ENCODE measurements at regions not wholly inside any gene's neighbourhood (a gene's known extent, or its start where the extent isn't known, plus 50 kb on each side); places are given as distances from the start of the nearest gene placed in this dataset.
A peak's percentile ranks its signal among the peaks of the same experiment; 100 is the strongest.

- Mint-ChIP-seq H3K36me3 (no peaks in the 10 kb centered on the region), H3K4me3 (no peak overlapping the region), H3K27me3 (peaks cover 15% of the 10 kb centered on the region), H3K27ac (no peak overlapping the region), H3K9me3 (no peaks in the 10 kb centered on the region), H3K4me1 (no peaks in the 10 kb centered on the region)
- CTCF ChIA-PET: no interaction called here
- DNase-seq: no peak
These were observed 72.6 kb upstream of the TOMM7 start for GRCh38 chr7:22895140-22895827.

- CTCF ChIA-PET: no interaction called here
- Mint-ChIP-seq H3K9me3 (no peaks in the 10 kb centered on the region), H3K36me3 (no peaks in the 10 kb centered on the region), H3K27ac (no peak overlapping the region), H3K4me3 (no peak overlapping the region), H3K4me1 (no peaks in the 10 kb centered on the region), H3K27me3 (peaks cover 15% of the 10 kb centered on the region)
- DNase-seq: no peak
These were observed 71.9 kb upstream of the TOMM7 start for GRCh38 chr7:22894546-22894945.

- Mint-ChIP-seq H3K36me3 (no peaks in the 10 kb centered on the region), H3K27me3 (peaks cover 3% of the 10 kb centered on the region), H3K9me3 (no peaks in the 10 kb centered on the region), H3K4me1 (peaks cover 10% of the 10 kb centered on the region), H3K27ac (no peak overlapping the region), H3K4me3 (no peak overlapping the region)
- no peak for DNase-seq
- CTCF ChIA-PET: no interaction called here
These were observed 68.1 kb upstream of the TOMM7 start for GRCh38 chr7:22890773-22891172.

- H3K4me3 Mint-ChIP-seq: peak overlapping the region; percentile 22
These were observed 63.2 kb upstream of the TOMM7 start for GRCh38 chr7:22885797-22886261.

GRCh38 chr7:22884911-22885788 lies 62.5 kb upstream of the TOMM7 start:
- Mint-ChIP-seq H3K27ac (peak overlapping the region; percentile 94), H3K9me3 (no peaks in the 10 kb centered on the region), H3K4me3 (no peak overlapping the region), H3K4me1 (peaks cover 32% of the 10 kb centered on the region), H3K27me3 (no peaks in the 10 kb centered on the region), H3K36me3 (no peaks in the 10 kb centered on the region)
- CTCF ChIA-PET: interaction anchor here (1.1 to 1.9 kb wide), 3 partner anchors 11 to 170 kb away, joined by 3 to 5 read pairs (median 3); no protein-coding TSS in a partner anchor
- DNase-seq: no peak

More at GRCh38 chr7:22885797-22886261, 63.2 kb upstream of the TOMM7 start:
- Mint-ChIP-seq H3K9me3 (no peaks in the 10 kb centered on the region), H3K4me1 (peaks cover 32% of the 10 kb centered on the region), H3K27me3 (no peaks in the 10 kb centered on the region), H3K36me3 (no peaks in the 10 kb centered on the region), H3K27ac (peak overlapping the region; percentile 94)
- DNase-seq: peak; percentile 77
- CTCF ChIA-PET: interaction anchor here (1.4 to 1.9 kb wide), 2 partner anchors 20 to 170 kb away, joined by 3 to 5 read pairs; no protein-coding TSS in a partner anchor

- H3K36me3 Mint-ChIP-seq: no peaks in the 10 kb centered on the region
These were observed 59.5 kb upstream of the TOMM7 start for GRCh38 chr7:22882106-22882505.

GRCh38 chr7:22879709-22880306 lies 57.2 kb upstream of the TOMM7 start:
- DNase-seq: no peak
- peaks cover 13% of the 10 kb centered on the region for H3K4me1 Mint-ChIP-seq
- H3K27me3 Mint-ChIP-seq: peaks cover 7% of the 10 kb centered on the region
- H3K4me3 Mint-ChIP-seq: no peak overlapping the region
- peaks cover 2% of the 10 kb centered on the region for H3K9me3 Mint-ChIP-seq
- no peak overlapping the region for H3K27ac Mint-ChIP-seq
- CTCF ChIA-PET: no interaction called here
- no peaks in the 10 kb centered on the region for H3K36me3 Mint-ChIP-seq

More at GRCh38 chr7:22882106-22882505, 59.5 kb upstream of the TOMM7 start:
- Mint-ChIP-seq H3K4me3 (no peak overlapping the region), H3K9me3 (peaks cover 2% of the 10 kb centered on the region), H3K4me1 (peaks cover 29% of the 10 kb centered on the region), H3K27ac (no peak overlapping the region), H3K27me3 (no peaks in the 10 kb centered on the region)
- CTCF ChIA-PET: interaction anchor here (1.1 kb wide), 1 partner anchor 50 kb away, joined by 3 read pairs; no protein-coding TSS in a partner anchor
- DNase-seq: no peak

GRCh38 chr7:22879280-22879679 lies 56.6 kb upstream of the TOMM7 start:
- Mint-ChIP-seq H3K27ac (no peak overlapping the region), H3K4me3 (no peak overlapping the region), H3K27me3 (peaks cover 7% of the 10 kb centered on the region), H3K4me1 (peaks cover 8% of the 10 kb centered on the region), H3K36me3 (no peaks in the 10 kb centered on the region), H3K9me3 (peaks cover 2% of the 10 kb centered on the region)
- DNase-seq: no peak
- CTCF ChIA-PET: no interaction called here

- Mint-ChIP-seq H3K36me3 (no peaks in the 10 kb centered on the region), H3K27me3 (peaks cover 7% of the 10 kb centered on the region), H3K4me3 (no peak overlapping the region), H3K9me3 (peaks cover 2% of the 10 kb centered on the region), H3K4me1 (peaks cover 5% of the 10 kb centered on the region), H3K27ac (no peak overlapping the region)
- CTCF ChIA-PET: interaction anchor here (2.3 kb wide), 1 partner anchor 17 kb away, joined by 10 read pairs; no protein-coding TSS in a partner anchor
- DNase-seq: no peak
These were observed 54.5 kb upstream of the TOMM7 start for GRCh38 chr7:22876986-22877729.

GRCh38 chr7:22875470-22875869 lies 52.8 kb upstream of the TOMM7 start:
- peaks cover 2% of the 10 kb centered on the region for H3K4me1 Mint-ChIP-seq
- DNase-seq: no peak
- CTCF ChIA-PET: interaction anchor here (2.3 kb wide), 1 partner anchor 15 kb away, joined by 10 read pairs; no protein-coding TSS in a partner anchor
- H3K9me3 Mint-ChIP-seq: peaks cover 2% of the 10 kb centered on the region
- H3K36me3 Mint-ChIP-seq: no peaks in the 10 kb centered on the region
- no peak overlapping the region for H3K4me3 Mint-ChIP-seq
- peaks cover 7% of the 10 kb centered on the region for H3K27me3 Mint-ChIP-seq
- no peak overlapping the region for H3K27ac Mint-ChIP-seq

- Mint-ChIP-seq H3K9me3 (peaks cover 2% of the 10 kb centered on the region), H3K27ac (no peak overlapping the region)
- CTCF ChIA-PET: interaction anchor here (0.6 kb wide), 1 partner anchor 10 kb away, joined by 3 read pairs; no protein-coding TSS in a partner anchor
These were observed 52.3 kb upstream of the TOMM7 start for GRCh38 chr7:22874904-22875303.

More at GRCh38 chr7:22874904-22875303, 52.3 kb upstream of the TOMM7 start:
- peaks cover 7% of the 10 kb centered on the region for H3K27me3 Mint-ChIP-seq
- no peak overlapping the region for H3K4me3 Mint-ChIP-seq
- no peaks in the 10 kb centered on the region for H3K36me3 Mint-ChIP-seq
- DNase-seq: no peak
- H3K4me1 Mint-ChIP-seq: peaks cover 3% of the 10 kb centered on the region

Data from activated naive CD4-positive, alpha-beta T cell treated with anti-CD3 and anti-CD28 coated beads, Interleukin-2, amount 10 ng/mL, durations not matched to agents 7 days and 5 days (primary cell).